Posterior vena cava (tissue), 2 donors: ENCODE measurements at regions not wholly inside any gene's neighbourhood (a gene's known extent, or its start where the extent isn't known, plus 50 kb on each side); places are given as distances from the start of the nearest gene placed in this dataset.
"Not testable (repeated sequence)": the region's sequence is repeated elsewhere in the genome, so short reads cannot be mapped to it uniquely, and the experiment has no call there.

Source experiments
- DNase-seq: peaks from one replicate; pipeline ENCODE4 v3.0.0-alpha.2; 2020; ENCODE audit warnings: low spot score
- intact Hi-C, 2 donors: fragments of 100-400 bp; cut with DNase I; formaldehyde crosslinking; loops; one replicate each; pipeline versions ENCODE4 v1.14.1 to v1.14.2; 2022 to 2023
- donor health status: DM: yes; HTN: yes; CAD: no.
- donor health status: DM: yes; HTN: yes; CAD: no.

GRCh38 chr16:35533683-35534082, 2074.3 kb downstream of the TP53TG3F start:
- intact Hi-C loops, result no loop called here
- DNase-seq, result no peak

DNA sequence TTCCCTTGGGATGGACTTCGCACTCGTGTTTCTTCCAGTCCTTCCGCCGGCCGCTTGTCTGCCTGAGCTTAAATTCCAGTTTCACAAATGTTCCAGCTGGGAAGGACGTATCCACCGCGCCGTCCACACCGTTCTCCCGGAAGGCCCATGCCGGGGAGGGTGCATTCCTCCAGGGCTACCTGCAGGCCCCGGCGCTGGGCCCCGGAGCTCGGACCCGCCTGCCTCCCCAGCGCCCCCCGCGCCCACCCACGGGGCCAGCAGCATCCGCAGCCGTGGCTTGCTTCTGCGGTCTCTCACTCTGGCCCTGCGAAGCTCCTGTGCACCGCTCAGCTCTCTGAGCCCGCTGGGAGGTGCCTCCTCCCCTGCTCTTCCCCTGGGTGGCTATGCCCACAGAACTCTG, 2084.1 kb downstream of the TP53TG3F start:
- no peak for DNase-seq
- intact Hi-C loops, result no loop called here

DNA sequence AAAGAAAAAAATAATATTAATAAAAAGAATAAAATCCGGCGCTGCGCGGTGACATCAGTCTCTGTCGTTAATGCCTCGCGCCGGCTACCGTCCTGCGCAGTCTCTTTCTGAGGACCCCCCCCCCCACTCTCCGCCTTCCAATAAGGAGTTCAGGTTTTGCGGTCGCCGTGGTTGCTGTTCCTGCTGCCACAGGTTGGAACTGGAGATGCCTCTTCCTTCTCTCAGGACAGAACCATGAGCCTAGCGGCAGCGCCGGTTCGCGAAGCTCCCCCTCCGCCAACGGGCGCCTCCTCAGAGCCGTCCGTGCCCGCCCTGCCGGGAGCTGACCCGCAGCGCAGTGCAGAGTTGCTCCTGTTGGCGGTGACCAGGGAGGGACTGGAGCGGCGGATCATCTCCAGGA, 2093.4 kb downstream of the TP53TG3F start:
- intact Hi-C loops, result no loop called here
- no peak for DNase-seq

DNA sequence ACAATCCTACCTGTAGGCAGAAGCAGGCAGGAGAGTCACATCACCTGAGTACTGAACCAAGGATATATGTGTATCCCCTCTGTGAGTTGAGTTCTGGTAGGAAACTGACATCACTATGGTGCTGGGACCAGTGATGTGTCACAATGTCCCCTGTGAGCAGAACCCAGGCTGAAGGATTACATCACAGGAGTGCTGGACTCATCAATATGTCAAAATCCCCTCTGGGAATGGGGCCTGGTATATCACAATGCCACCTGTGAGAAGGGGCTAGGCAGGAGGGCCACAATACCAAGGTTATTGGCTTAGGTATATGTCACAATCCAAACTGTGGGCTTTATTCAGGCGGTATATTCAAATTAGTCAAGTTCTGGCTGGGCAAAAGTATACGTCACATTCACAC, 2098.3 kb downstream of the TP53TG3F start:
- intact Hi-C loops, result no loop called here
- DNase-seq, result no peak

GRCh38 chr16:35559911-35560636, 2100.7 kb downstream of the TP53TG3F start:
- no peak for DNase-seq
- intact Hi-C loops, result no loop called here

DNA sequence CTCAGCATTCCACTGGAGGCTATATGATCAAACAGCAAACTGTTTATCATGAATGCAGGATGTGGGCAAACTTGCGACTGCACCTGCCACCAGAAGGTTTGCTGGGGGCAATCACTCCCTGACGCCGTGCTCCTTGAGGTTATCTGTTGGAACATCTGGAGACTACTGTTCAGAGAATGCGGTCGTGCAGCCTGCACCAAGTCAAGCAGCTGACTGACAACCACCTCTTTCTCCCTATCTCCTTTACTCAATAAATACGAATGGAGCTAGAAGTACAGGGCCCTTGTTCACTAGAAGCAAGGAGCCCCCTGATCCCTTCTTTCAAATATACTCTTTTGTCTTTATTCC, 2101.2 kb downstream of the TP53TG3F start:
- DNase-seq, result no peak
- intact Hi-C loops, result no loop called here

DNA sequence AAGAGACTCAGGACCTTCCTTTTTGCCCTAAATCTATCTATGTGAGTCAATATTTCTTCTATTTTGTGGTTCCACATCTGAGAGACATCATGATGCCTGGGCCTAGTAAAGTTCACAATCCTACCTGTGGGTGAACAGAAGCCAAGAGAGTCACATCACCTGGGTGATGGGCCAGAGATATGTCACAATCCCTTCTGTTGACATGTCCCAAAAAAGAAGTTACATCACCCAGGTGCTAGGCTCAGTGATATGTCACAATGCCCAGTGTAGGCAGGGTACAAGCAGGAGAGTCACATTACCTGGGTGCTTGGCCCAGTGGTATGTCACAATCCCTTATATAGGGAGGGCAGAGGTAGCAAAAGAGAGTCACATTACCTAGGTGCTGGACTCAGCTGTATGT, 2101.9 kb downstream of the TP53TG3F start:
- intact Hi-C loops, result no loop called here
- DNase-seq, result no peak

DNA sequence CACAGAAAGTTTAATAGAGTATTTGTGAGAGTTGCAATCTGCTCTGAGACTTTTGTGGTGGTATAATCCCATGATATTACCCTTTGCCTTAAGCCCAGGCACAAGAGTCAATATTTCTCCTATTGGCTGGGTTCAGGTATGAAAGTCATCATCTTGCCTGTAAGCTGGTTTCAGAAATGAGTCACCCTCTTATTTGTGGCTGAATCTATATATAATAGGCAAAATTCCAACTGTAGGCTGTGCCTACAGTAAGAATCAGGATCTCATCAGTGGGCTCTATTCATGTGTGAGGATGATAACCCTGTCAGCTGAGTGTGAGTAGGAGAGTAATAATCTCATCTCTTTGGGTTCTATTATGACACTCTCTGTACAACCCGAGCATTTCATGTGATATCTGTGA, 2103.1 kb downstream of the TP53TG3F start:
- no peak for DNase-seq
- intact Hi-C loops, result no loop called here

DNA sequence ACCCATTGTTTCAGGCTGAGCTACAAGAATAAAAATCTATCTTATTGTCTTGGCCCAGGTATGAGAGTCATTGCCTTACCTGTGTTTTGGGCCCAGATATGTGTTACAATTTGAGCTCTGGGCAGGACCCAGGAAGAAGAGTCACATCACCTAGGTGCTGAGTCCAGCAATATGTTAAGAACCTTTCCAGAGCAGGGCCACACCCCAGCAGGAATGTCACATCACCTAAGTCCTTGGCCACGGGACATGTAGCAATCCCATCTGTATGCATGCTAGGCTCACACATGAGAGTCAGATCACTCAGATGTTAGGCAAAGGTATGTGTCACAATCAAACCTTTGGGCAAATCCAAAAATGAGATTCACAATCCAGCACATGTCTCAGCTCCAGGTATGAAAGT, 2103.5 kb downstream of the TP53TG3F start:
- intact Hi-C loops, result no loop called here
- DNase-seq, result no peak

- intact Hi-C loops, result no loop called here
- DNase-seq, result no peak
Observed at GRCh38 chr16:35564148-35564547, 2104.7 kb downstream of the TP53TG3F start.

DNA sequence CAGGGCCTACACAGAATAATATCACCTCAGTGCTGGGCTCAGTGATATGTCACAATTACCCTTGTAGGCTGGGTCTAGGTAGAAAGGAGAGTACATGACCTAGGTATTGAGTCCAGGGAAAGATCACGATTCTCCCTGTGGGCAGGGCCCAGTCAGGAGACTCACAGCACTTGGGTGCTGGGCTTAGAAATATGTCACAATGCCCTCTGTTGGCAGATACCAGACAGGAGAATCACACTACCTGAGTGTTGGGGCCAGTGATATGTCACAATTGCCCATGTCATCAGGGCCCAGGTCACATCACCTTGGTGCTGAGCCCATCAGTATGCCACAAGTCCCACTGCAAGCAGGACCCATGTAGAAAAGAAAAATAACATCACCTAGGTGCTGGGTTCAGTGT, 2105.5 kb downstream of the TP53TG3F start:
- intact Hi-C loops, result no loop called here
- no peak for DNase-seq

DNA sequence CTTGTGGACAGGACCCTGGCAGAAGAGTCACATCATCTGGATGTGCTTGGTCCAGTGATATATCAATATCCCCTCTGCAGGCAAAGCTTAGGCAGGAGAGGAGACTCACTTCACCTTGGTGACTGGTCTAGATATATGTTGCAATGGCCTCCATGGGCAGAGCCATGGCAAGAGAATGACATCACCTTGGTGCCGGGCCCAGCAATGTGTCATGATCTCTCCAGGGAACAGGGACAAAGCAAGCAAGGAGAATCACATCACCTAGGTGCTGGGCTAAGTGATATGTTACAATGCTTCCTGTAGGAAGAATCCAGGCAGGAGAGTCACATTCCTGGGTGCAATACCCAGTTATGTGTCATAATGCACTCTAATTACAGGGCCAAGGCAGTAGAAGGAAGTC, 2106.2 kb downstream of the TP53TG3F start:
- intact Hi-C loops, result no loop called here
- no peak for DNase-seq

- intact Hi-C loops, result no loop called here
- DNase-seq, result no peak
Observed at GRCh38 chr16:35569413-35569812, 2110.0 kb downstream of the TP53TG3F start.

- no peak for DNase-seq
Observed at GRCh38 chr16:35570946-35571345, 2111.5 kb downstream of the TP53TG3F start.

GRCh38 chr16:35572186-35572585, 2112.8 kb downstream of the TP53TG3F start:
- DNase-seq, result no peak
- intact Hi-C loops, result no loop called here

More at GRCh38 chr16:35570946-35571345, 2111.5 kb downstream of the TP53TG3F start:
- intact Hi-C loops, result no loop called here

DNA sequence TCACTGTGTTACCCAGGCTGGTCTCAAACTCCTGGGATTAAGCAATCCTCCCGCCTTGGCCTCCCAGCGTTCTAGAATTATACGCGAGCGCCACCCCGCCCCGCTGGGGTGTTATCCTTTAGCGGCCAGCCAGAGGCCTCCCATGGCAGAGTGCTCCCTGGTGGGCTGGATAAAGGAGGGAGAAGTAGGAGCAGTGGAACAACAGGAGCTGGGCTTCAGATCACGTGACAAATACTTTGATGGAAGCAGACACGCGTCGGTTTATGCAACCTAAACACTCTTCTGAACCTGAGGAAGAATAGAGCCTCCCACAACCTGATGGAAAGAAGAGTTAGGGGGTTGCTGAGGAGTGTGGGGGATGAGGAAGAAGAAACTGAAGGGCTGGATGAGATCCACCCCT, 2114.0 kb downstream of the TP53TG3F start:
- no peak for DNase-seq
- intact Hi-C loops, result no loop called here

- DNase-seq, result no peak
- intact Hi-C loops, result no loop called here
Observed at GRCh38 chr16:35574011-35574410, 2114.6 kb downstream of the TP53TG3F start.

- intact Hi-C loops, result no loop called here
Observed at GRCh38 chr16:35574454-35575431, 2115.3 kb downstream of the TP53TG3F start.

DNA sequence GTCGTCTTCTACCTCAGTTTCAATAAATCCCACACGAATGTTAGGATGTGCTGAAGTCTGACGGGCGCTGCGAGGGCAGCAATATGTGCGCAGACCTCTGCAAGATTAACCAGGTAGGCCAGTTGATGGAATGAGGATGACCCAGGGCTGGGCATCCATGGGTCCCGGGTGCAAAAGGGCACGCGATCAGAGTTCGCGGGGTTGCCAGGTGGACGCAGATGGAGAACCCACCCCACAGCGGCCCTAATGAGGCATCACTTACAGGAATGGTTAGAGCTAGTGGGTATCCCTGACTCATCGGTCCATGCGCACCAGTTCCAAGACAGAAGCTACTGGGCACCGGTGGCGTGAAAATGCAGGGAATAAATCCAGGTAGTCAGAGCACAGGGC, 2116.0 kb downstream of the TP53TG3F start:
- intact Hi-C loops, result no loop called here
- no peak for DNase-seq

More at GRCh38 chr16:35574454-35575431, 2115.3 kb downstream of the TP53TG3F start:
- DNase-seq, result no peak

GRCh38 chr16:35585411-35585810, 2126.0 kb downstream of the TP53TG3F start:
- intact Hi-C loops, result no loop called here
- no peak for DNase-seq

- intact Hi-C loops, DNase-seq: not testable (repeated sequence)
Observed at GRCh38 chr16:35590913-35591312, 2131.5 kb downstream of the TP53TG3F start.
